ENCODE measurements at regions not wholly inside any gene's neighbourhood (a gene's known extent, or its start where the extent isn't known, plus 50 kb on each side); places are given as distances from the start of the nearest gene placed in this dataset.
"Not testable (repeated sequence)": the region's sequence is repeated elsewhere in the genome, so short reads cannot be mapped to it uniquely, and the experiment has no call there.

DNA sequence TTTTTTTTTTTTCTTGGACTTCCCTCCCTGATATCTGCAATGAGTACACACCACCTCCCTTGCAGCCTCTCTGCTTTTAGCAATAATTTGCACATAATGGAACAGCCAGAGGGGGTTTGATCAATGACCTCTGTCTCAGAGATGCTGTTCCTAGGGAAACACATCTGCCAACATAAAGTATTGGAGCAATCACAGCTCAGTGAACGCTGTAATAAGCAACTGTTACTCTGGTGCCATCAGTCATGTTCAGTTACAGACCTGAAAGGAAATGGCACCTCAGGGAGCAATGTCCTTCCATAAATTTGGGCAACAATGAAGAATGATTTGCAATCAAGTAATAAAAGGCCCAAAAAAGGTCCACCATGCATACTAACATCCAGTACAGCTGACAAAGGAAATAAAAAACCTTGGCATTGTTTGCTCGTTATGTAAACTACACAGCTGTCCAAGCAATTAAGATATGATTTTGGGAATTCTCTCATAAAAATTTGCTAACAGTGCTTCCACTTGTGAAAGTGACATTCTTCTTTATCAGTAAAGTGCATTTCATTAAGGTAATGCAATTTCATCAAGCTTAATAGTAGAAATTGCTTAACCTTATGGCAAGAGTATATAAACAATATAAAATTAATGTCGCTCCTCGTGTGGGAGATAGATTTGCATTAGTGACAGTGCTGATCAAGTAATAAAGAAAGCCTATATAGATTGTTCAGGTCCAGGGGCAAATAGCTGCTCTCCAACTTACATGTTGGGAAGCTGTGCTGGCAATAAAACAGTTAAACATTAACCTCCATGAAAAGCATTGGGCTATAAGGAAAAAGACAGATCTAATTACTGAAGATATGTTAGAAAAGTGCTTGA is 167.8 kb downstream of the RASEF start:
- peak; percentile 66 for DNase-seq (ENCODE audit: low read depth)

DNA sequence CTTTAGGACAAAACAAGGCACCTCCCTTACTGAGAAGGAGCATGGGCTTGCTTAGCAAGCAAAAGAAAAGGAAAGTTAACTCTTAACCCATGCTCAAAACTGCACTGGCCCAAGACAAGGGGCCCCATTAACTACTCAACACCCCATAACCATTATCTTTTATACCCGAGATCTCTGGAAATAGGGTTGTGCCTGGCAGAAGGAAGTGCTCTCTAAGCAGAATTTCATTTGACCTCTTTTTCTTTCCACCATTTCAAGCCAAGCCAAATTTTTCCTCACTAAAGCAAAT is 167.2 kb downstream of the RASEF start:
- DNase-seq (ENCODE audit: low read depth), result no peak

DNA sequence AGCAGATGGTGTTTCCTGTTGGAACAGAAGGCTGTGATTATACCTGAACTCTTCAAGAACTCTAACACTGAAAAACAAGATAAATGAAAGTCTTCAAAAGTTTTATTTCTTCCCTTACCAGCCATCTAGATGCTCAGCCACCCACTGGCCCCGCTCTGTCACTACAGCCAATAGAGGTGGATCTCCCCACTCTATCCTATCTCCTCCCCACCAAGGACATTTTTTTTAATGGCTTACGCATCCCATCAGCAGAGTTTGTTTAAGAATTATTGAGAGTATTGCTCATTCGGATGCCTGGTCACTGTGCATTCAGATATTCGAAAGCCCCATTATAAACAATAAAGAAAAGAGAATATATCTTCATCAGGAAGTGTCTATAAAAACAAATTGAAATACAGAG is 159.4 kb downstream of the RASEF start:
- no peak for DNase-seq (ENCODE audit: low read depth)

DNA sequence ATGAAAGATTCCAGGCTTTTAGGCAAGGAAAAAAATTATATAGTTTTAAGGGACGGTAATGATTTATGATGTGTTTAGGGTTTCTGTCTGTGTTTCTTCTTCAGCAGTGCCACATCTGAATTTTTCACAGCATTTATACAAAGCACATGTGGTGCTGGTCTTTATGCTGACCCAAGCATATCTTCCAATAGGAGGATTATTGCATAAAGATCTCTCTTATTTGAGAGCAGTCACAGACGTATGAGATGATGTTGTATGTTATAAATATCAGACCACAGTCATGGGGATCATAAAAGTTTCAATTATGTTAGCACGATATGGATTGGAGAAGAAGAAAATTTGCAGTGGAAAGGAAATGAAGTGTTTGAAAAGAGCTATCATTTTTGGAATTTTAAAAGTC is 150.9 kb downstream of the RASEF start:
- DNase-seq (ENCODE audit: low read depth), result no peak

DNA sequence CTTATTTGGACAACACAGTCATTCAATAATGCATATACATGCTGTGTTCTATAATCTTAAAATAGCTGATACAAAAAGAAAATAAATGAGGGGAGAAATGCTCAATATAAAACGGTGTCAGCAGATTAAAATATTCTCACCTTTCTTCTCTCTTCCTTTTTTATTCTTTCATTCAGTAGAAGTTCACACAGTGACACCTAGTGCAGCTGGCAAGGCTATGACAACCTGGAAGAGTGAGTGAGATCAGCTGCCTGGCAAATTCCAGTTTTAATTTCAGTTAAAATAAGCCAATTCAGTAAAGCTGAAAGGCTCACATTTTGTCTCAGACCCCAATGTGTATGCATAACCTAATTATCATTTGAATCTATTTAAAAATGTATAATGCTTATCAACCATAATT is 150.3 kb downstream of the RASEF start:
- DNase-seq (ENCODE audit: low read depth), result peak; percentile 26

DNA sequence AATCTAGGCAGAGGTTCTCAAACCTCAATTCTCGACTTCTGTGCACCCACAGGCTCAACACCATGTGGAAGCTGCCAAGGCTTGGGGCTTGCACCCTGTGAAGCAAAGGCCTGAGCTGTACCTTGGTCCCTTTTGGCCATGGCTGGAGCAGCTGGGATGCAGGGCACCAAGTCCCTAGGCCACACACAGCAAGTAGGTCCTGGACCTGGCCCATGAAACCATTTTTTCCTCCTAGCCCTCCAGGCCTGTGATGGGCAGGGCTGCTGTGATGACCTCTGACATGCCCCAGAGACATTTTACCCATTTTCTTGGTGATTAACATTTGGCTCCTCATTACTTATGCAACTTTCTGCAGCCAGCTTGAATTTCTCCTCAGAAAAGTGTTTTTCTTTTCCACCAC is 146.7 kb downstream of the RASEF start:
- DNase-seq (ENCODE audit: low read depth), result not testable (repeated sequence)

DNA sequence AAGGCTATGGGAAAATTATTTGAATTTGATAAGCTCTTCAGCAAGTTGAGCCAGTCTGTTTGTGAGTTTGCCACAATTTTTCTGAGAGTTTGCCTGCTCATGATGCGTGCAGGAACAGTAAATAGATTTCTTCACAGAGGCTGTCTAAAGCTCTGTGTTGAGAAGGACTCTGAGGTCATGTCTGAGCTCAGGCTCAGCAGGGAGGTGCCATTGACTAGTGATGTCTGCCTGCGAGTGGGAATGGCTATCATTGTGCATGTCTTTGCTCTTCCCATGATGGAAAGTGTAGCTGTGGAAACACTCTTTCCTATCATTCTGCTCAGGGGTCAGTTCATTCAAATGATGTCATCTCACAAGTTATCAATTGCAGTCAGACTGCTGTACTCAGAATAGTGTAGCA is 142.8 kb downstream of the RASEF start:
- DNase-seq (ENCODE audit: low read depth), result no peak

DNA sequence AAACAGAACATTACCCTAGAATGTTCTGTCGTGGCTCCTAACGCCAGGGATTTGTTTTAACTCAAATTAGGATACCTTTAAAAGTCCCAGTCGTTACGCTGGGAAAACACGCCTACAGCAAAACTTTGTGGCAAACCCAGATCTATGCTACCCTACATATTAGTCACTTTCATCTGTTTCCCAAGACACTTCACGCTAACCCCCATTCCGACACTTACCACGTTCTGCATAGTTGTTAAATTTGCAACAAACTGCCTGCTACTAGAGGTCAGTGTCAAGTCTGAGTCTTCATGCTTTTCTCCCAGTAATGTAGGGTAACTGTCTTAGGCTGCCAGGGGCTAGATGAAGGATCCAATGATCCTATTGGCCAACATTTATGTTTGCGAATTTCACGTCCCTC is 140.3 kb downstream of the RASEF start:
- DNase-seq (ENCODE audit: low read depth), result peak; percentile 40

DNA sequence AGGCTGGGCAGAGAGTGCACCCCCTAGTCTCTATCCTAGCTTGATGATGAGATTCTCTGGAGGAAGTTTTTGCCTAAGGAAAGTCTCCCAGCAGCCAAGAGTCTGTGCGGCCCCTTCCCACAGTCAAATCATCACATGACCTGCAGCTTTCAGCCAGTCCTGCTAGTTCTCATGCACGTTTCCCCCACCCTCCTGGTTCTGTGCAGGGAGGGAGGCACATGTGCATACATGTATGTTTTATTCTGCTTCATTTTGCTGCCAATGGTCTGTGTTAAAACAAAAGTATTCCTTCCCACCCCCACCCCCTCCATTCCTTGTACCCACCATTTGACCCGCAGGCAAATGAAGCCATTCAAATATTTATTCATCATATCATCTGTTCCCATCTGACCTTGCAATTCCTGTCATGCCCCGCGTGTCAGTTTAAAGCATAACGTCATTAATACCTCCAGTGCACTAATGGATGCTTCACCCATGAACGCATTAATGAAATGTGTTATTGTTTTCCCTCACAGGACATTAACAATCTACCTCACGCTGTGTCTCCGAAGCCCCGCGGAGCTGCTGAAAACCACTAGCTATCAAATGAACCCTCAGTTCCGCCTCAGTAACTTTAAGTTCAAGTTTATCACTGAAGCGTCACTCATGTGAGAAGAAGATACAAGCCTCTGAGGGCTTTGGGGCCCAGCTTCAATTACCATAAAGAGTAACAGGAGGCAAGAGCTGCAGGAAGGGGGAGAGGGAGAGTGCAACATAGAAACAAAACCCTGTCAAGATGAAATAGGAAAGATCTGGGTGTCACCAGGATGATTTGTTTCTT is 139.6 kb downstream of the RASEF start:
- peak; percentile 86 for DNase-seq (ENCODE audit: low read depth)

DNA sequence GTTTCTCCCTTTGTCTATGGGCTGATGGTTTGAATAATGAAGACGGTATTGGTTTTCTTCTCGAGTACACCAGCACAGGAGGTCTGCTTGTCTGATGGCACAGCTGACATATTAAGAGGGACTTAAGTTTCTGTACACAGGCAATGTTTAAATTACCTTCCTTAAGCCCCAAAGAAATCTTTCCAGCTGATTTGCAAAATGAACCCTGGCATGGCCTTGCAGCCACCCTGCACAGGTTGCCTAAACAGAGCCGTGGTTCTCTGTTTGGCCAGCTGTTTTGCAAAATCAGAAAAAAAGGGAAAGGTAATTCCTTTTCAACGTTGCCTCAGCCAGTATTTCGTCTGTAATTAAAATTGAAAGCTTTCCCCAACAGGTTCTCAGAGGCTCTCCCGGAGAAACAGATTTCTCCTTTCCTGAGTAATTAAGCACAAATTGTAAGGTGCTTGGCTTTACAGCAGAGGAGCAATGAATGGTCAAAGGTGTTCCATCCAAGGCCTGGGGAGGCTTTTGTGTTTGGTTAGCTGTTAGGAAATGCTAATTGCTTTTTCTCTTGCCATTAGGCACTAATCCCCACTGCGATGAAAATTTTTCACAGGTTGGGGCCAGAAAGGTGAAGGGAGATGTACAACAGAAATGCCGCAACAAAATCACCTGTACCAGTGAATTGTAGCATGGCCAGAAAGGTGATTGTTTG is 138.9 kb downstream of the RASEF start:
- DNase-seq (ENCODE audit: low read depth), result no peak

Data from renal cortical epithelial cell (primary cell).